Lower leg skin (tissue), 4 donors: ENCODE measurements at regions not wholly inside any gene's neighbourhood (a gene's known extent, or its start where the extent isn't known, plus 50 kb on each side); places are given as distances from the start of the nearest gene placed in this dataset.

Source experiments
- DNase-seq, 2 donors: peaks; one replicate each; pipeline ENCODE4 v3.0.0-alpha.2; 2019; ENCODE audit warnings: low spot score in 2 of 2
- H3K4me3 ChIP-seq: fragments of 200-600 bp; sonication (generic); 2 replicates; pipeline ENCODE4 v1.5.1; 2017; ENCODE audit warnings: mild to moderate bottlenecking, low read depth; ENCODE audit not compliant: poor library complexity, severe bottlenecking
- POLR2A ChIP-seq, 2 donors: fragments of 450-650 bp; IDR thresholded peaks; one replicate each; pipeline ENCODE4 v1.6.1; 2016 to 2017; ENCODE audit warnings: antibody characterized with exemption in 2 of 2, mild to moderate bottlenecking in 1 of 2, moderate library complexity in 1 of 2
- WGBS, 2 donors: methylation state at CpG; one replicate each; pipeline ENCODE4 v1.1.5; 2018; 5-methylcytosine and 5-hydroxymethylcytosine counted together
- intact Hi-C: fragments of 100-400 bp; cut with DNase I; formaldehyde crosslinking; loops from one replicate; pipeline ENCODE4 v1.15.0; 2023; ENCODE audit warnings: low total_unique reads
- TF ChIP-seq, protein P1 (sequence below), 3 donors: fragments of 450-650 bp; IDR thresholded peaks; one replicate each; pipeline ENCODE4 v1.5.1; 2016; ENCODE audit warnings: antibody characterized with exemption in 3 of 3, mild to moderate bottlenecking in 3 of 3, moderate library complexity in 2 of 3

DNA sequence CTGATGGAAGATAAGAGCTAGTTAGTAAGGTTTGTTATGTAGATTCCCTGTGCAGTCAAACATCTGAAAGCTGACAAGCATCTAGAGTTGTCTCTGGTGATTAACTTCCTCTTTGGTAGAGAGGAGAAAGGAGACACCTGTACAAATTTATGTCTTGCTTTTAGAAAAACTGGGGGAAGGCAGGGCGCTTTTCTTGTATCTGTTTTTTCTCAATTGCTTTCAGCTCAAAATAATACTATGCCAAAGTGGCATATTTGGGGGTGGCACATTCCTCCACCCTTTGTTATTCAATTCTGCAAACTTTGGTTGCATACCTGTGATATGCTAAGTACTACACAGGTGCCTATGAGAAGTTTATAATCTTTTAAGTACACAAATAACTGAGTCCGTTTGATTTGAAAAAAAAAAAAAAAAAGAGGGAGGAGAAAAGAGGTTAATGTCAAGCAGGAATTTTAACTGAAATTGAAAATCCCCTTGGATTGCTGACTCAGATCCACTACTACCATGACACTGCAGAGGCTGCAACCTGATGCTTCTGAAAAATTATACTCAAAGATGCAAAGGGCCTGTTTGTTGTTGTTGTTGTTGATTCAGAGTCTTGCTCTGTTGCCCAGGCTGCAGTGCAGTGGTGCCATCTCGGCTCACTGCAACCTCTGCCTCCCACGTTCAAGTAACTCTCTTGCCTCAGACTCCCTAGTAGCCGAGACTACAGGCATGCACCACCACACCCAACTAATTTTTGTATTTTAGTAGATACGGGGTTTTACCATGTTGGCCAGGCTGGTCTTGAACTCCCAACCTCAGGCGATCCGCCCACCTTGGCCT, 164.8 kb upstream of the NBEA start:
- WGBS, 2 donors = 76 to 86% methylated on average over 8 of the region's 8 CpGs
- no peak for DNase-seq
- intact Hi-C loops = no loop called here
- TF ChIP-seq, protein P1, sequence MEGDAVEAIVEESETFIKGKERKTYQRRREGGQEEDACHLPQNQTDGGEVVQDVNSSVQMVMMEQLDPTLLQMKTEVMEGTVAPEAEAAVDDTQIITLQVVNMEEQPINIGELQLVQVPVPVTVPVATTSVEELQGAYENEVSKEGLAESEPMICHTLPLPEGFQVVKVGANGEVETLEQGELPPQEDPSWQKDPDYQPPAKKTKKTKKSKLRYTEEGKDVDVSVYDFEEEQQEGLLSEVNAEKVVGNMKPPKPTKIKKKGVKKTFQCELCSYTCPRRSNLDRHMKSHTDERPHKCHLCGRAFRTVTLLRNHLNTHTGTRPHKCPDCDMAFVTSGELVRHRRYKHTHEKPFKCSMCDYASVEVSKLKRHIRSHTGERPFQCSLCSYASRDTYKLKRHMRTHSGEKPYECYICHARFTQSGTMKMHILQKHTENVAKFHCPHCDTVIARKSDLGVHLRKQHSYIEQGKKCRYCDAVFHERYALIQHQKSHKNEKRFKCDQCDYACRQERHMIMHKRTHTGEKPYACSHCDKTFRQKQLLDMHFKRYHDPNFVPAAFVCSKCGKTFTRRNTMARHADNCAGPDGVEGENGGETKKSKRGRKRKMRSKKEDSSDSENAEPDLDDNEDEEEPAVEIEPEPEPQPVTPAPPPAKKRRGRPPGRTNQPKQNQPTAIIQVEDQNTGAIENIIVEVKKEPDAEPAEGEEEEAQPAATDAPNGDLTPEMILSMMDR (IDR thresholded peaks at IDR 0.05) = no peak
- no peak for TF ChIP-seq POLR2A (IDR thresholded peaks at IDR 0.05)
- no peak overlapping the region for H3K4me3 ChIP-seq

DNA sequence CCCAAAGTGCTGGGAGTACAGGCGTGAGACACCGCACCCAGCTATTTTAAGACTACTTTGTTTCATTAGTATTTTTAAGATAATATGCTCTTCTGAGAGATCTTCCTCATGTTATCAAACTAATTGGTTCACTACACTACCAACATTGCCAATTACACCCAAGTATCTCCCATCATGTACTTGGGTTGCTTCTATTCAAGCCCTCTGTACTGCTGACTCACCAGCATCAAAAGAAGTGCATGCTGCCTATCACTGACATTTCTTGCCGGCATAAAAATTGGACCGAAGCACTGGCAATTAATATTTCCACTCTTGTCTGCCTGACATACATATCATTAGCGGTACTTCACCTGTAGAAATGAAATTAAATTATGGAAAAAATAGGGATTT, 164.2 kb upstream of the NBEA start:
- 78 to 80% methylated on average over 5 of the region's 5 CpGs for WGBS, 2 donors
- intact Hi-C loops = no loop called here
- H3K4me3 ChIP-seq = no peak overlapping the region
- TF ChIP-seq, protein P1 (IDR thresholded peaks at IDR 0.05) = no peak
- TF ChIP-seq POLR2A (IDR thresholded peaks at IDR 0.05) = no peak
- DNase-seq = no peak

- no peak for TF ChIP-seq POLR2A (IDR thresholded peaks at IDR 0.05)
- TF ChIP-seq, protein P1 (IDR thresholded peaks at IDR 0.05) = no peak
- no peak for DNase-seq
- 72 to 79% methylated on average over 6 of the region's 6 CpGs for WGBS, 2 donors
- no peak overlapping the region for H3K4me3 ChIP-seq
- intact Hi-C loops = no loop called here
Measured at GRCh38 chr13:34779171-34779570, 162.9 kb upstream of the NBEA start.

GRCh38 chr13:34793301-34793700, 148.8 kb upstream of the NBEA start:
- 59 to 65% methylated on average over 2 of the region's 2 CpGs for WGBS, 2 donors

DNA sequence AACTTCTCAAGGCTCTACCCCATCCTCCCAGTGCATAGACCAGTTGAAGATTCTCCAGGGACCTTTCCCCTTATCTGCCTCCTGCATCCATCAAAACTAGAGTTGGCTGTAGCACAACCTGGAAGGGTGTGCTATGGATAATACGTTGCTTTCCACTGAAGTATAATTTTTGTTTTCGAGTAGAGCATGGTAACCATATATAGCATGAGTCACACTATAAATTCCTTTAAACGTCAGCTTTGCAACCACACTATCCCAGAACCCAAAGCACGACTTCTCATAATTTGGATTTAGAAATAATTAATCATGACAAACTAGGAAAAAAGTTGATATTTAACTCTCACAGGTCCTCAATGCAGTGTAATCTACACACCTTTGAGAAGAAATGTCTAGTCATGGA, 138.3 kb upstream of the NBEA start:
- no peak for DNase-seq
- 72 to 75% methylated on average over 4 of the region's 4 CpGs for WGBS, 2 donors
- no peak overlapping the region for H3K4me3 ChIP-seq
- intact Hi-C loops = no loop called here
- TF ChIP-seq, protein P1 (IDR thresholded peaks at IDR 0.05) = no peak
- no peak for TF ChIP-seq POLR2A (IDR thresholded peaks at IDR 0.05)

More at GRCh38 chr13:34793301-34793700, 148.8 kb upstream of the NBEA start:
- TF ChIP-seq, protein P1 (IDR thresholded peaks at IDR 0.05) = no peak
- no peak for TF ChIP-seq POLR2A (IDR thresholded peaks at IDR 0.05)
- H3K4me3 ChIP-seq = no peak overlapping the region
- intact Hi-C loops = no loop called here
- DNase-seq = no peak

DNA sequence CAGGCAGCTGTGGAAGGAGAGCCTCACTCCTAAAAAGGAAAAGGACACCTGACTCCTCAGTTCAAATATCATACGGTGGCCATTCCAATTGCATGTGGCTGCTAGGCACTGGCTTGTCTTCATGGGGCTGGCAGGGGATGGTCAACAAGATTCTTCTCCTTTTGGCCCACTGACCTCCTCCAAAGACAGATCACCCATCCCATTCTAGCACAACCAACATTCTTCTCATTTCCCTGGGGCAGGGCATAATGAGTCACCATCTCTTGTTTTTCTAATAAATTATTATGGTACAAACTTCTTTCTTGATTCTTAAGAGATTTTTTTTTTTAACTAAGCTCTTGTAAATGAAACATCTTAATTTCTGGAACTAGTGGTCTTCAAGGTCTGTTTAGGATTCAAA, 136.7 kb upstream of the NBEA start:
- no peak overlapping the region for H3K4me3 ChIP-seq
- intact Hi-C loops = no loop called here
- no peak for DNase-seq
- 88 to 90% methylated on average over 1 of the region's 1 CpG for WGBS, 2 donors
- no peak for TF ChIP-seq POLR2A (IDR thresholded peaks at IDR 0.05)
- TF ChIP-seq, protein P1 (IDR thresholded peaks at IDR 0.05) = no peak
